GM12878 (cell line): ENCODE measurements at regions not wholly inside any gene's neighbourhood (a gene's known extent, or its start where the extent isn't known, plus 50 kb on each side); places are given as distances from the start of the nearest gene placed in this dataset.

Source experiments
- ATAC-seq: fragments of 200-7000 bp; cut with Tn5 transposase; 3 replicates; pipeline ENCODE4 v1.9.1; 2020; ENCODE audit warnings: mild to moderate bottlenecking, moderate library complexity
- BruUV-seq: library from RNA; stranded (reverse); fragments of 400-500 nt; replicated peaks from 2 replicates; lab custom pipeline; 2021; lab: Mats Ljungman, UMichigan
- CTCF ChIA-PET: fragments of 300-600 bp; sonication (Branson Sonifier 250); formaldehyde crosslinking; extraction: SDS; loops from one replicate; lab custom pipeline; 2021; ENCODE audit warnings: inconsistent platforms; lab: Yijun Ruan, JAX
- POLR2A ChIA-PET: fragments of 350-600 bp; formaldehyde crosslinking; extraction: SDS; loops from one replicate; lab custom pipeline; 2021; ENCODE audit warnings: inconsistent platforms; lab: Charles Lee
- RAD21 ChIA-PET: fragments of 300-600 bp; sonication (Branson Sonifier 250); formaldehyde crosslinking; loops from one replicate; lab custom pipeline; 2023; ENCODE audit warnings: antibody characterized with exemption; ENCODE audit not compliant: unreplicated experiment; lab: Charles Lee
- SMC1A ChIA-PET: fragments of 300-600 bp; sonication (Branson Sonifier 250); formaldehyde crosslinking; loops from one replicate; lab custom pipeline; 2023; ENCODE audit not compliant: unreplicated experiment, uncharacterized antibody; lab: Charles Lee
- DNase-seq: peaks from one replicate; pipeline ENCODE4 v3.0.0-alpha.2; 2011; ENCODE audit warnings: low read depth, low spot score
- FAIRE-seq: peaks from 3 replicates; lab custom pipeline; 2011; peaks lifted over from hg19 to GRCh38; lab: Jason Lieb, UNC
- H2AFZ ChIP-seq: 2 replicates; pipeline ENCODE4 v1.6.0; 2011; ENCODE audit warnings: low read depth, low read length, control low read depth; ENCODE audit not compliant: control insufficient read depth
- H3K27ac ChIP-seq: 2 replicates; pipeline ENCODE4 v1.5.1; 2011; ENCODE audit warnings: control low read depth; ENCODE audit not compliant: control insufficient read depth, insufficient read depth
- H3K27me3 ChIP-seq, 2 experiments: replicated peaks in 1 of 2; 2 replicates each; pipeline versions ENCODE4 v1.6.0 to v1.6.1; 2011; ENCODE audit warnings: low read length in 1 of 2; ENCODE audit not compliant: control insufficient read depth in 2 of 2, insufficient read depth in 2 of 2
- H3K36me3 ChIP-seq, 2 experiments: 2 replicates each; pipeline ENCODE4 v1.5.1; 2011; ENCODE audit warnings: low read length in 1 of 2; ENCODE audit not compliant: control insufficient read depth in 2 of 2, insufficient read depth in 2 of 2
- H3K4me1 ChIP-seq: 2 replicates; pipeline ENCODE4 v1.6.1; 2011; ENCODE audit warnings: mild to moderate bottlenecking, low read length, moderate library complexity, mixed read lengths; ENCODE audit not compliant: control insufficient read depth, insufficient read depth
- H3K4me2 ChIP-seq: 2 replicates; pipeline ENCODE4 v1.6.0; 2011; ENCODE audit warnings: control low read depth; ENCODE audit not compliant: control insufficient read depth, insufficient read depth
- H3K4me3 ChIP-seq: fragments of 200-600 bp; sonication (generic); 2 replicates; pipeline ENCODE4 v1.5.1; 2016
- H3K79me2 ChIP-seq: 2 replicates; pipeline ENCODE4 v1.6.0; 2011; ENCODE audit warnings: low read length; ENCODE audit not compliant: control insufficient read depth, insufficient read depth
- H3K9ac ChIP-seq: 2 replicates; pipeline ENCODE4 v1.8.0; 2011; ENCODE audit warnings: low read length, control low read depth, mixed read lengths; ENCODE audit not compliant: control insufficient read depth, insufficient read depth
- H3K9me3 ChIP-seq: replicated peaks from 3 replicates; pipeline ENCODE4 v1.5.1; 2011; ENCODE audit warnings: mild to moderate bottlenecking, low read length; ENCODE audit not compliant: control insufficient read depth, insufficient read depth
- H4K20me1 ChIP-seq: 2 replicates; pipeline ENCODE4 v1.6.0; 2011; ENCODE audit not compliant: control insufficient read depth, insufficient read depth
- CBFB ChIP-seq: IDR thresholded peaks from 2 replicates; pipeline ENCODE4 v1.6.1; 2016; ENCODE audit warnings: antibody characterized with exemption, low read depth
- EGR1 ChIP-seq, 2 experiments: IDR thresholded peaks; 1 replicate in 1 of 2; 2 replicates in 1 of 2; pipeline ENCODE4 v1.6.1; 2011 to 2012; ENCODE audit warnings: low read depth in 2 of 2, low read length in 2 of 2, borderline replicate concordance in 1 of 2, mild to moderate bottlenecking in 1 of 2, moderate library complexity in 1 of 2
- HCFC1 ChIP-seq: fragments of 150-350 bp; IDR thresholded peaks from 2 replicates; pipeline ENCODE4 v1.6.1; 2014; ENCODE audit warnings: low read length
- MTA3 ChIP-seq: IDR thresholded peaks from 2 replicates; pipeline ENCODE4 v1.6.1; 2012; ENCODE audit warnings: low read length, inconsistent platforms, borderline replicate concordance
- TARDBP ChIP-seq: IDR thresholded peaks from 2 replicates; pipeline ENCODE4 v1.6.1; 2016; ENCODE audit warnings: borderline replicate concordance
- ZNF384 ChIP-seq: IDR thresholded peaks from 2 replicates; pipeline ENCODE4 v1.6.1; 2012; ENCODE audit warnings: low read depth, mild to moderate bottlenecking, low read length, improper control_type of control experiment, borderline replicate concordance
- WGBS: methylation state at CpG from one replicate; pipeline ENCODE4 v1.1.6; 2016; ENCODE audit warnings: low lambda C conversion rate; ENCODE audit not compliant: insufficient replicate concordance, insufficient coverage; ENCODE audit errors: missing lambda C conversion rate; 5-methylcytosine and 5-hydroxymethylcytosine counted together
- in situ Hi-C: fragments of 300-500 bp; cut with MboI; formaldehyde crosslinking; loops from 9 replicates; pipeline ENCODE4 v1.14.3; 2018; ENCODE audit warnings: mixed read lengths
- intact Hi-C: fragments of 100-400 bp; cut with micrococcal nuclease; formaldehyde crosslinking; loops from one replicate; pipeline ENCODE4 v1.14.2; 2022; ENCODE audit not compliant: unreplicated experiment
- TF ChIP-seq, protein P1 (sequence below): fragments of 450-650 bp; IDR thresholded peaks from 2 replicates; pipeline ENCODE4 v1.6.1; 2018; ENCODE audit warnings: borderline replicate concordance, mild to moderate bottlenecking; ENCODE audit not compliant: partially characterized antibody
- TF ChIP-seq, protein P2 (sequence below): fragments of 450-650 bp; IDR thresholded peaks from 2 replicates; pipeline ENCODE4 v1.6.1; 2017; ENCODE audit warnings: mild to moderate bottlenecking, moderate library complexity
- TF ChIP-seq, protein P3 (sequence below): fragments of 450-650 bp; formaldehyde crosslinking; IDR thresholded peaks from 2 replicates; pipeline ENCODE4 v1.4.0; 2022; ENCODE audit warnings: mild to moderate bottlenecking, moderate library complexity
- TF ChIP-seq, protein P4 (sequence below): fragments of 150-350 bp; IDR thresholded peaks from 2 replicates; pipeline ENCODE4 v1.6.1; 2014; ENCODE audit warnings: mild to moderate bottlenecking, low read depth, low read length

DNA sequence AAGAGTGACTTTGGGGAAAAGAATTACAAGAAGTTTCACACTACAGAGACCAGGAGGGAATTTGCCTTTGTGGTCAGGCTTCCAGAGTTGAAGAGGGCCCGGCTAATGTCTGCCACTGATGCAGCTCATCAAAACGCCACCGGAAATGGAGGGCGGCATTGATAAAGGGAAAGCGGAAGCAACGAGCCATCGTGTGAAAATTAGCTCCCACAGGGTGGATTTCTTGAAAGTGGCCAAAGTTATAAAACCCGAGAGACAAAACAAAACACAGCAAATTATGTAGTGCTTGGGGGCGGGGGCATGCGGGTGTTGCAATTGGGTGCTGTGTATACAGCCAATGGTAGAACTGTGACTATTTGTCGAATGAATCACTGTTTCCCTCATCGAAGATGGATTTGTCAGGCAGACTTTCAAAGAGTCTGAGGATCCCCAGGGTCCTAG, 113.0 kb downstream of the ADAMTS15 start:
- in situ Hi-C loops (no loop called here), intact Hi-C loops (no loop called here)
- H3K4me3 ChIP-seq, result no peak overlapping the region
- no peak overlapping the region for H3K9ac ChIP-seq
- H3K79me2 ChIP-seq, result no peaks in the 10 kb centered on the region
- H3K27me3 ChIP-seq, result no peaks in the 10 kb centered on the region; a peak in 2 of 4 replicates
- H3K4me2 ChIP-seq, result no peak overlapping the region
- H3K4me1 ChIP-seq, result no peaks in the 10 kb centered on the region
- BruUV-seq, result no TSS peak
- FAIRE-seq (no peak), DNase-seq (no peak), ATAC-seq (no peak)
- 67% methylated on average over 12 of the region's 12 CpGs for WGBS
- H3K9me3 ChIP-seq, result no peaks in the 10 kb centered on the region
- CTCF ChIA-PET, result no interaction called here
- H2AFZ ChIP-seq, result no peak overlapping the region
- SMC1A ChIA-PET, result no interaction called here
- no peak overlapping the region for H3K27ac ChIP-seq
- H4K20me1 ChIP-seq, result no peaks in the 10 kb centered on the region
- POLR2A ChIA-PET, result no interaction called here
- no peaks in the 10 kb centered on the region for H3K36me3 ChIP-seq
- RAD21 ChIA-PET, result no interaction called here
- TF ChIP-seq, protein P1, sequence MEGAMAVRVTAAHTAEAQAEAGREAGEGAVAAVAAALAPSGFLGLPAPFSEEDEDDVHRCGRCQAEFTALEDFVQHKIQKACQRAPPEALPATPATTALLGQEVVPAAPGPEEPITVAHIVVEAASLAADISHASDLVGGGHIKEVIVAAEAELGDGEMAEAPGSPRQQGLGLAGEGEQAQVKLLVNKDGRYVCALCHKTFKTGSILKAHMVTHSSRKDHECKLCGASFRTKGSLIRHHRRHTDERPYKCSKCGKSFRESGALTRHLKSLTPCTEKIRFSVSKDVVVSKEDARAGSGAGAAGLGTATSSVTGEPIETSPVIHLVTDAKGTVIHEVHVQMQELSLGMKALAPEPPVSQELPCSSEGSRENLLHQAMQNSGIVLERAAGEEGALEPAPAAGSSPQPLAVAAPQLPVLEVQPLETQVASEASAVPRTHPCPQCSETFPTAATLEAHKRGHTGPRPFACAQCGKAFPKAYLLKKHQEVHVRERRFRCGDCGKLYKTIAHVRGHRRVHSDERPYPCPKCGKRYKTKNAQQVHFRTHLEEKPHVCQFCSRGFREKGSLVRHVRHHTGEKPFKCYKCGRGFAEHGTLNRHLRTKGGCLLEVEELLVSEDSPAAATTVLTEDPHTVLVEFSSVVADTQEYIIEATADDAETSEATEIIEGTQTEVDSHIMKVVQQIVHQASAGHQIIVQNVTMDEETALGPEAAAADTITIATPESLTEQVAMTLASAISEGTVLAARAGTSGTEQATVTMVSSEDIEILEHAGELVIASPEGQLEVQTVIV, result no peak
- TF ChIP-seq, protein P2, sequence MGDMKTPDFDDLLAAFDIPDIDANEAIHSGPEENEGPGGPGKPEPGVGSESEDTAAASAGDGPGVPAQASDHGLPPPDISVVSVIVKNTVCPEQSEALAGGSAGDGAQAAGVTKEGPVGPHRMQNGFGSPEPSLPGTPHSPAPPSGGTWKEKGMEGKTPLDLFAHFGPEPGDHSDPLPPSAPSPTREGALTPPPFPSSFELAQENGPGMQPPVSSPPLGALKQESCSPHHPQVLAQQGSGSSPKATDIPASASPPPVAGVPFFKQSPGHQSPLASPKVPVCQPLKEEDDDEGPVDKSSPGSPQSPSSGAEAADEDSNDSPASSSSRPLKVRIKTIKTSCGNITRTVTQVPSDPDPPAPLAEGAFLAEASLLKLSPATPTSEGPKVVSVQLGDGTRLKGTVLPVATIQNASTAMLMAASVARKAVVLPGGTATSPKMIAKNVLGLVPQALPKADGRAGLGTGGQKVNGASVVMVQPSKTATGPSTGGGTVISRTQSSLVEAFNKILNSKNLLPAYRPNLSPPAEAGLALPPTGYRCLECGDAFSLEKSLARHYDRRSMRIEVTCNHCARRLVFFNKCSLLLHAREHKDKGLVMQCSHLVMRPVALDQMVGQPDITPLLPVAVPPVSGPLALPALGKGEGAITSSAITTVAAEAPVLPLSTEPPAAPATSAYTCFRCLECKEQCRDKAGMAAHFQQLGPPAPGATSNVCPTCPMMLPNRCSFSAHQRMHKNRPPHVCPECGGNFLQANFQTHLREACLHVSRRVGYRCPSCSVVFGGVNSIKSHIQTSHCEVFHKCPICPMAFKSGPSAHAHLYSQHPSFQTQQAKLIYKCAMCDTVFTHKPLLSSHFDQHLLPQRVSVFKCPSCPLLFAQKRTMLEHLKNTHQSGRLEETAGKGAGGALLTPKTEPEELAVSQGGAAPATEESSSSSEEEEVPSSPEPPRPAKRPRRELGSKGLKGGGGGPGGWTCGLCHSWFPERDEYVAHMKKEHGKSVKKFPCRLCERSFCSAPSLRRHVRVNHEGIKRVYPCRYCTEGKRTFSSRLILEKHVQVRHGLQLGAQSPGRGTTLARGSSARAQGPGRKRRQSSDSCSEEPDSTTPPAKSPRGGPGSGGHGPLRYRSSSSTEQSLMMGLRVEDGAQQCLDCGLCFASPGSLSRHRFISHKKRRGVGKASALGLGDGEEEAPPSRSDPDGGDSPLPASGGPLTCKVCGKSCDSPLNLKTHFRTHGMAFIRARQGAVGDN, result no peak
- no peak for TF ChIP-seq TARDBP
- no peak for TF ChIP-seq HCFC1
- TF ChIP-seq, protein P3, sequence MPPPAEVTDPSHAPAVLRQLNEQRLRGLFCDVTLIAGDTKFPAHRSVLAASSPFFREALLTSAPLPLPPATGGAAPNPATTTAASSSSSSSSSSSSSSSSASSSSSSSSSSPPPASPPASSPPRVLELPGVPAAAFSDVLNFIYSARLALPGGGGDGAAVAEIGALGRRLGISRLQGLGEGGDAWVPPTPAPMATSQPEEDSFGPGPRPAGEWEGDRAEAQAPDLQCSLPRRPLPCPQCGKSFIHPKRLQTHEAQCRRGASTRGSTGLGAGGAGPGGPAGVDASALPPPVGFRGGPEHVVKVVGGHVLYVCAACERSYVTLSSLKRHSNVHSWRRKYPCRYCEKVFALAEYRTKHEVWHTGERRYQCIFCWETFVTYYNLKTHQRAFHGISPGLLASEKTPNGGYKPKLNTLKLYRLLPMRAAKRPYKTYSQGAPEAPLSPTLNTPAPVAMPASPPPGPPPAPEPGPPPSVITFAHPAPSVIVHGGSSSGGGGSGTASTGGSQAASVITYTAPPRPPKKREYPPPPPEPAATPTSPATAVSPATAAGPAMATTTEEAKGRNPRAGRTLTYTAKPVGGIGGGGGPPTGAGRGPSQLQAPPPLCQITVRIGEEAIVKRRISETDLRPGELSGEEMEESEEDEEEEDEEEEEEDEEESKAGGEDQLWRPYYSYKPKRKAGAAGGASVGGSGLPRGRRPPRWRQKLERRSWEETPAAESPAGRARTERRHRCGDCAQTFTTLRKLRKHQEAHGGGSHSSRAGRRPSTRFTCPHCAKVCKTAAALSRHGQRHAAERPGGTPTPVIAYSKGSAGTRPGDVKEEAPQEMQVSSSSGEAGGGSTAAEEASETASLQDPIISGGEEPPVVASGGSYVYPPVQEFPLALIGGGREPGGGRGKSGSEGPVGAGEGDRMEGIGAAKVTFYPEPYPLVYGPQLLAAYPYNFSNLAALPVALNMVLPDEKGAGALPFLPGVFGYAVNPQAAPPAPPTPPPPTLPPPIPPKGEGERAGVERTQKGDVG (CRISPR knock-in tag), result no peak
- TF ChIP-seq MTA3, result no peak
- TF ChIP-seq EGR1 (IDR thresholded peaks at IDR 0.05; ENCODE audit: borderline replicate concordance in 1 of 2, low read depth in 2 of 2, low read length in 2 of 2), result no peak
- TF ChIP-seq ZNF384, result no peak
- TF ChIP-seq, protein P4, sequence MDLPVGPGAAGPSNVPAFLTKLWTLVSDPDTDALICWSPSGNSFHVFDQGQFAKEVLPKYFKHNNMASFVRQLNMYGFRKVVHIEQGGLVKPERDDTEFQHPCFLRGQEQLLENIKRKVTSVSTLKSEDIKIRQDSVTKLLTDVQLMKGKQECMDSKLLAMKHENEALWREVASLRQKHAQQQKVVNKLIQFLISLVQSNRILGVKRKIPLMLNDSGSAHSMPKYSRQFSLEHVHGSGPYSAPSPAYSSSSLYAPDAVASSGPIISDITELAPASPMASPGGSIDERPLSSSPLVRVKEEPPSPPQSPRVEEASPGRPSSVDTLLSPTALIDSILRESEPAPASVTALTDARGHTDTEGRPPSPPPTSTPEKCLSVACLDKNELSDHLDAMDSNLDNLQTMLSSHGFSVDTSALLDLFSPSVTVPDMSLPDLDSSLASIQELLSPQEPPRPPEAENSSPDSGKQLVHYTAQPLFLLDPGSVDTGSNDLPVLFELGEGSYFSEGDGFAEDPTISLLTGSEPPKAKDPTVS, result no peak
- TF ChIP-seq CBFB, result no peak
